Renal cortical epithelial cell (primary cell): ENCODE measurements at regions not wholly inside any gene's neighbourhood (a gene's known extent, or its start where the extent isn't known, plus 50 kb on each side); places are given as distances from the start of the nearest gene placed in this dataset.
"Not testable (repeated sequence)": the region's sequence is repeated elsewhere in the genome, so short reads cannot be mapped to it uniquely, and the experiment has no call there.

ENCODE experiments used
- DNase-seq: peaks from one replicate; pipeline ENCODE4 v3.0.0-alpha.2; 2011; ENCODE audit warnings: low read depth

GRCh38 chr13:81293594-81294164 lies 952.8 kb upstream of the SPRY2 start:
- DNase-seq, result no peak

GRCh38 chr13:81283561-81283960 lies 942.6 kb upstream of the SPRY2 start:
- no peak for DNase-seq

- DNase-seq, result no peak
Measured at GRCh38 chr13:81283062-81283461, 942.1 kb upstream of the SPRY2 start.

GRCh38 chr13:81275666-81276258 lies 934.8 kb upstream of the SPRY2 start:
- no peak for DNase-seq

GRCh38 chr13:81247711-81248110 lies 906.8 kb upstream of the SPRY2 start:
- DNase-seq, result no peak

GRCh38 chr13:81246556-81246955 lies 905.6 kb upstream of the SPRY2 start:
- DNase-seq, result no peak

- no peak for DNase-seq
Measured at GRCh38 chr13:81244011-81244410, 903.1 kb upstream of the SPRY2 start.

- no peak for DNase-seq
Measured at GRCh38 chr13:81230386-81230785, 889.5 kb upstream of the SPRY2 start.

- not testable (repeated sequence) for DNase-seq
Measured at GRCh38 chr13:81226830-81227229, 885.9 kb upstream of the SPRY2 start.

GRCh38 chr13:81224209-81224833 lies 883.4 kb upstream of the SPRY2 start:
- DNase-seq, result peak; percentile 36

- DNase-seq, result no peak
Measured at GRCh38 chr13:81223778-81224177, 882.9 kb upstream of the SPRY2 start.

- DNase-seq, result no peak
Measured at GRCh38 chr13:81211713-81212112, 870.8 kb upstream of the SPRY2 start.

- peak; percentile 18 for DNase-seq
Measured at GRCh38 chr13:81207636-81208035, 866.7 kb upstream of the SPRY2 start.

- DNase-seq, result no peak
Measured at GRCh38 chr13:81207231-81207630, 866.3 kb upstream of the SPRY2 start.

GRCh38 chr13:81203783-81204182 lies 862.9 kb upstream of the SPRY2 start:
- DNase-seq, result no peak

- DNase-seq, result no peak
Measured at GRCh38 chr13:81199956-81200355, 859.0 kb upstream of the SPRY2 start.

GRCh38 chr13:81197966-81198365 lies 857.0 kb upstream of the SPRY2 start:
- DNase-seq, result peak; percentile 3

- no peak for DNase-seq
Measured at GRCh38 chr13:81197483-81197882, 856.6 kb upstream of the SPRY2 start.

- DNase-seq, result no peak
Measured at GRCh38 chr13:81194362-81194761, 853.4 kb upstream of the SPRY2 start.

GRCh38 chr13:81184556-81185265 lies 843.8 kb upstream of the SPRY2 start:
- no peak for DNase-seq

- no peak for DNase-seq
Measured at GRCh38 chr13:81172603-81173002, 831.7 kb upstream of the SPRY2 start.

- DNase-seq, result peak; percentile 44
Measured at GRCh38 chr13:81171065-81171647, 830.2 kb upstream of the SPRY2 start.

- peak; percentile 16 for DNase-seq
Measured at GRCh38 chr13:81163823-81164222, 822.9 kb upstream of the SPRY2 start.
